GM19043 (cell line): ENCODE measurements at regions not wholly inside any gene's neighbourhood (a gene's known extent, or its start where the extent isn't known, plus 50 kb on each side); places are given as distances from the start of the nearest gene placed in this dataset.

Experiments used
- ATAC-seq: cut with Tn5 transposase; IDR thresholded peaks from one replicate; pipeline ENCODE4 v1.9.1; 2021; ENCODE audit warnings: low read depth; ENCODE audit not compliant: unreplicated experiment

GRCh38 chr21:19553919-19554615 lies 1150.5 kb upstream of the TMPRSS15 start:
- ATAC-seq: no peak

GRCh38 chr21:19557046-19557445 lies 1153.5 kb upstream of the TMPRSS15 start:
- ATAC-seq: no peak

GRCh38 chr21:19557488-19557887 lies 1153.9 kb upstream of the TMPRSS15 start:
- no peak for ATAC-seq

- ATAC-seq: no peak
Measured at GRCh38 chr21:19565587-19565986, 1162.0 kb upstream of the TMPRSS15 start.

GRCh38 chr21:19566975-19567374 lies 1163.4 kb upstream of the TMPRSS15 start:
- no peak for ATAC-seq

- ATAC-seq: no peak
Measured at GRCh38 chr21:19577381-19577780, 1173.8 kb upstream of the TMPRSS15 start.

GRCh38 chr21:19590044-19590443 lies 1186.5 kb upstream of the TMPRSS15 start:
- ATAC-seq: no peak

- no peak for ATAC-seq
Measured at GRCh38 chr21:19603011-19603593, 1199.5 kb upstream of the TMPRSS15 start.

- no peak for ATAC-seq
Measured at GRCh38 chr21:19608101-19608621, 1204.6 kb upstream of the TMPRSS15 start.

GRCh38 chr21:19609611-19610010 lies 1206.0 kb upstream of the TMPRSS15 start:
- ATAC-seq: no peak

GRCh38 chr21:19621837-19622496 lies 1218.4 kb upstream of the TMPRSS15 start:
- ATAC-seq: no peak

GRCh38 chr21:19640964-19641363 lies 1237.4 kb upstream of the TMPRSS15 start:
- no peak for ATAC-seq

- ATAC-seq: no peak
Measured at GRCh38 chr21:19648391-19648790, 1244.8 kb upstream of the TMPRSS15 start.

GRCh38 chr21:19683492-19683891 lies 1279.9 kb upstream of the TMPRSS15 start:
- no peak for ATAC-seq

- ATAC-seq: no peak
Measured at GRCh38 chr21:19684328-19684727, 1280.7 kb upstream of the TMPRSS15 start.

- ATAC-seq: no peak
Measured at GRCh38 chr21:19692231-19692630, 1288.6 kb upstream of the TMPRSS15 start.

- no peak for ATAC-seq
Measured at GRCh38 chr21:19695796-19696195, 1292.2 kb upstream of the TMPRSS15 start.

GRCh38 chr21:19700476-19700875 lies 1296.9 kb upstream of the TMPRSS15 start:
- no peak for ATAC-seq

GRCh38 chr21:19702726-19703125 lies 1295.5 kb upstream of the NCAM2 start:
- ATAC-seq: no peak

GRCh38 chr21:19704832-19705231 lies 1293.4 kb upstream of the NCAM2 start:
- no peak for ATAC-seq

- no peak for ATAC-seq
Measured at GRCh38 chr21:19712441-19712840, 1285.8 kb upstream of the NCAM2 start.

- no peak for ATAC-seq
Measured at GRCh38 chr21:19713313-19713712, 1284.9 kb upstream of the NCAM2 start.
